Glutamatergic neuron (in vitro differentiated cells): ENCODE measurements at regions not wholly inside any gene's neighbourhood (a gene's known extent, or its start where the extent isn't known, plus 50 kb on each side); places are given as distances from the start of the nearest gene placed in this dataset.

ENCODE experiments used
- DNase-seq: peaks from one replicate; pipeline ENCODE4 v3.0.0; 2022
- H3K27ac Mint-ChIP-seq: one replicate; pipeline ENCODE4 v1.8.0; 2020; ENCODE audit warnings: mild to moderate bottlenecking, mixed read lengths, inconsistent platforms; ENCODE audit not compliant: unreplicated experiment
- H3K27me3 Mint-ChIP-seq: one replicate; pipeline ENCODE4 v1.8.0; 2020; ENCODE audit warnings: mild to moderate bottlenecking, moderate library complexity, mixed read lengths, inconsistent platforms; ENCODE audit not compliant: unreplicated experiment
- H3K36me3 Mint-ChIP-seq: one replicate; pipeline ENCODE4 v1.8.0; 2020; ENCODE audit warnings: mild to moderate bottlenecking, mixed read lengths, inconsistent platforms; ENCODE audit not compliant: unreplicated experiment
- H3K4me1 Mint-ChIP-seq: one replicate; pipeline ENCODE4 v1.8.0; 2020; ENCODE audit warnings: mild to moderate bottlenecking, low read depth, mixed read lengths, inconsistent platforms; ENCODE audit not compliant: unreplicated experiment
- H3K4me3 Mint-ChIP-seq: one replicate; pipeline ENCODE4 v1.8.0; 2020; ENCODE audit warnings: mild to moderate bottlenecking, mixed read lengths, inconsistent platforms; ENCODE audit not compliant: unreplicated experiment
- H3K9me3 Mint-ChIP-seq: one replicate; pipeline ENCODE4 v1.8.0; 2020; ENCODE audit warnings: mild to moderate bottlenecking, moderate library complexity, mixed read lengths, inconsistent platforms; ENCODE audit not compliant: unreplicated experiment
- CTCF ChIP-seq: fragments of 200-600 bp; sonication (generic); IDR thresholded peaks from one replicate; pipeline ENCODE4 v1.5.0; 2021; ENCODE audit not compliant: partially characterized antibody, unreplicated experiment

GRCh38 chr2:138414014-138414413 is 87.6 kb upstream of the SPOPL start:
- H3K36me3 Mint-ChIP-seq, result peaks cover 19% of the 10 kb centered on the region
- no peak overlapping the region for H3K27ac Mint-ChIP-seq
- peaks cover 4% of the 10 kb centered on the region for H3K9me3 Mint-ChIP-seq
- H3K4me3 Mint-ChIP-seq, result no peak overlapping the region
- H3K4me1 Mint-ChIP-seq, result no peaks in the 10 kb centered on the region
- no peaks in the 10 kb centered on the region for H3K27me3 Mint-ChIP-seq
- no peak for TF ChIP-seq CTCF
- no peak for DNase-seq

DNA sequence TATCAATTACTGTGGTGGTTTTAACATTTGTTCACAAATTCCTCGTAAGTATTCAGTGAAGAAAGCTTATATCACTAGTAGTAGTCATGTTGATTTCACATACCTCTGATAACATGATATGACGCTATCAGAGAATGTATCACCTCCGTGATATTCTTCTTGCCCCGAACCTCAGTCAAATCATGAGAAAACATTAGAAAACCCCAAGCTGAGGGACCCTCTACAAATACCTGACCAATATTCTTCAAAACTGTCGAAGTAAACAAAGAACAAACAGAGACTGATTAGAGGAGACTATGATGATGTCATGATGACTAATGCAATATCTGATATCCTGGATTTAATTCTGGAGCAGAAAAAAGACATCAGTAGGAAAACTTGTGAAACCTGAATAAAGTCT is 85.6 kb upstream of the SPOPL start:
- Mint-ChIP-seq H3K4me3 (no peak overlapping the region), H3K27ac (no peak overlapping the region), H3K27me3 (no peaks in the 10 kb centered on the region), H3K4me1 (no peaks in the 10 kb centered on the region), H3K9me3 (peaks cover 4% of the 10 kb centered on the region), H3K36me3 (peaks cover 15% of the 10 kb centered on the region)
- no peak for TF ChIP-seq CTCF
- no peak for DNase-seq

GRCh38 chr2:138418453-138418852 is 83.1 kb upstream of the SPOPL start:
- Mint-ChIP-seq H3K27ac (no peak overlapping the region), H3K4me1 (no peaks in the 10 kb centered on the region), H3K27me3 (no peaks in the 10 kb centered on the region), H3K9me3 (peaks cover 2% of the 10 kb centered on the region), H3K36me3 (peaks cover 8% of the 10 kb centered on the region), H3K4me3 (no peak overlapping the region)
- DNase-seq, result no peak
- no peak for TF ChIP-seq CTCF

GRCh38 chr2:138421315-138421970 is 80.1 kb upstream of the SPOPL start:
- Mint-ChIP-seq H3K27ac (no peak overlapping the region), H3K27me3 (peaks cover 2% of the 10 kb centered on the region), H3K9me3 (peaks cover 2% of the 10 kb centered on the region), H3K36me3 (peaks cover 17% of the 10 kb centered on the region), H3K4me3 (no peak overlapping the region), H3K4me1 (no peaks in the 10 kb centered on the region)
- TF ChIP-seq CTCF, result no peak
- no peak for DNase-seq

DNA sequence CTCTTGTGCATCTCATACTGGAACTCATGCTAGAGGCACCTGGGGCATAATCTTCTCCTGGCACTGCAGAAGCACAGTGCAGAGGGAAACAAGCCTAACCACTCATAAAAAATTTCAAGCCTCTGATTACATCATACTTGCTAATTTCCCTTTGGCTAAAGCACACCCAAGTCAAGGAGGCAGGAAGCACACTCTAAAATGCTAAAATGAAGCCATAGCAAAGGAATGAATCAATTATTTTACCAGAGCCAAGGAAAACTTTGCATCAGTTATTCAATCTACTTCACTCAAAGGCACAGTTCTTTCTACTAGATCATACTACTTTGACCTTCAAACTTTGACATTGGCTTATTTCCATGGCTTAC is 79.6 kb upstream of the SPOPL start:
- Mint-ChIP-seq H3K9me3 (peaks cover 2% of the 10 kb centered on the region), H3K4me1 (no peaks in the 10 kb centered on the region), H3K4me3 (no peak overlapping the region), H3K27ac (no peak overlapping the region), H3K36me3 (peaks cover 22% of the 10 kb centered on the region), H3K27me3 (peaks cover 2% of the 10 kb centered on the region)
- DNase-seq, result no peak
- TF ChIP-seq CTCF, result no peak
